Right cardiac atrium (tissue), 5 donors: ENCODE measurements at regions not wholly inside any gene's neighbourhood (a gene's known extent, or its start where the extent isn't known, plus 50 kb on each side); places are given as distances from the start of the nearest gene placed in this dataset.
"Not testable (repeated sequence)": the region's sequence is repeated elsewhere in the genome, so short reads cannot be mapped to it uniquely, and the experiment has no call there.

Source experiments
- ATAC-seq, 2 donors: fragments of 200-7000 bp; cut with Tn5 transposase; one replicate each; pipeline versions ENCODE4 v1.8.0 to v1.9.1; 2020; ENCODE audit warnings: moderate library complexity in 2 of 2, mild to moderate bottlenecking in 1 of 2
- DNase-seq, 3 donors: peaks; one replicate each; pipeline ENCODE4 v3.0.0-alpha.2; 2020
- H3K27ac ChIP-seq: one replicate; pipeline ENCODE4 v1.5.1; 2013; ENCODE audit warnings: mild to moderate bottlenecking, low read length, control low read depth, moderate library complexity
- H3K27me3 ChIP-seq: one replicate; pipeline ENCODE4 v1.6.1; 2013; ENCODE audit not compliant: control insufficient read depth, insufficient read depth
- H3K4me1 ChIP-seq: one replicate; pipeline ENCODE4 v1.6.1; 2013; ENCODE audit warnings: low read length; ENCODE audit not compliant: control insufficient read depth, insufficient read depth
- H3K4me3 ChIP-seq: one replicate; pipeline ENCODE4 v1.5.1; 2013; ENCODE audit warnings: low read length, control low read depth
- H3K9me3 ChIP-seq: one replicate; pipeline ENCODE4 v1.6.1; 2013; ENCODE audit warnings: low read length; ENCODE audit not compliant: control insufficient read depth
- WGBS: extraction: QIAGEN DNeasy Blood & Tissue Kit; methylation state at CpG from one replicate; pipeline ENCODE4 v1.1.7; 2013; 5-methylcytosine and 5-hydroxymethylcytosine counted together
- intact Hi-C, 4 donors: fragments of 100-400 bp; cut with DNase I; formaldehyde crosslinking; loops; one replicate each; pipeline versions ENCODE4 v1.11.0 to v1.14.0; 2022 to 2023
- donor health status: healthy with polysubstance abuse.
- donor health status: DM: no; HTN: yes; CAD: no.
- donor health status: DM: no; HTN: no; CAD: no.
- donor health status: DM: no; HTN: yes; CAD: no; lungs with severe emphysema.
- donor health status: DM: yes; HTN: yes; CAD: no.

DNA sequence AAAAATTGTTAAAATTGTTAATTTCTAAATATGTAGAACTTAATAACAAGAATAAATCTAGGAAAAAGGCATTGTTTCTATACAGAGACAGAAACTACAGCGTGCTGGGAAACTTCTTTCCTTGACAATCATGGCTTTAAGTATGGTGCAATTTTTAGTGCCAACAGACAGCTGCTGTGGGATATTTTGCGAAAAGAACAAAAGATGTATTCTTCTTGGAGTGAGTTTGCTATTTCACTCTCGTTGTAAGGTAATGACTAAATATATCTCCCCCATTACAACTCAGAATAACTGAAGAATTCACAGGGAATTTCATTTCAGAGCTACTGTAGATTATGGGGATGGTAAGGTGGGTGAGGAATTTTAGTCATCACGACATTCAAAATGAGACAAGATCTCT lies 2055.0 kb upstream of the ACO1 start:
- WGBS: 44% methylated on average over 4 of the region's 4 CpGs
- H3K27me3 ChIP-seq: no peaks in the 10 kb centered on the region
- no peak overlapping the region for H3K27ac ChIP-seq
- no peaks in the 10 kb centered on the region for H3K4me1 ChIP-seq
- H3K4me3 ChIP-seq: no peak overlapping the region
- intact Hi-C loops: no loop called here
- no peaks in the 10 kb centered on the region for H3K9me3 ChIP-seq
- ATAC-seq (no peak), DNase-seq (no peak)

GRCh38 chr9:30348904-30349303 lies 2035.5 kb upstream of the ACO1 start:
- DNase-seq: peak in 1 of 3 donors; percentile 5

GRCh38 chr9:30349526-30350513 lies 2034.6 kb upstream of the ACO1 start:
- Histone ChIP-seq H3K9me3 (no peaks in the 10 kb centered on the region), H3K4me3 (no peak overlapping the region), H3K27me3 (no peaks in the 10 kb centered on the region), H3K4me1 (no peaks in the 10 kb centered on the region), H3K27ac (no peak overlapping the region)
- peak in 1 of 3 donors; percentile 12 for DNase-seq
- ATAC-seq: no peak
- 88% methylated on average over 19 of the region's 19 CpGs for WGBS
- intact Hi-C loops: no loop called here

More at GRCh38 chr9:30348904-30349303, 2035.5 kb upstream of the ACO1 start:
- H3K27ac ChIP-seq: no peak overlapping the region
- ATAC-seq: no peak
- H3K9me3 ChIP-seq: no peaks in the 10 kb centered on the region
- 94% methylated on average over 15 of the region's 15 CpGs for whole genome bisulfite sequencing
- H3K4me3 ChIP-seq: no peak overlapping the region
- H3K27me3 ChIP-seq: no peaks in the 10 kb centered on the region
- intact Hi-C loops: no loop called here
- no peaks in the 10 kb centered on the region for H3K4me1 ChIP-seq

DNA sequence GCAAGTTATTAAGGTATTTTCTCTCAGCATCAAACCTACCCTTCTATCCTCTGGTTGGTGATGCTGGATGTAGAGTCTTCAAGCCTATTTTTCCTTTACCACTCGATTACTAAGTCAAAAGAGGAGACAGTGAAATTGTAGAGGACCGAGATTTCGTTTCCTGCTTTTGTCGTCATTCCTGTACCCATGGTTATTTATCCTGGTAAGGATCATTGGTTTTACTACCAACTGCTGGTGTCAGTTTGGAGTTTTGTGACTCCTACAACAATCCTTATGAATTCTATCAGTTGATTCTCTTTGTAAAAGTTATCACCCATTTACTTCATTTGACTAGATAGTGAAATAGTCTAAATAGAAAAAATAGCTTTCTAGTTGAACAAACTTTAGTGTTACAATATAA lies 2028.2 kb upstream of the ACO1 start:
- no peak overlapping the region for H3K27ac ChIP-seq
- no peak overlapping the region for H3K4me3 ChIP-seq
- ATAC-seq (no peak), DNase-seq (no peak)
- no peaks in the 10 kb centered on the region for H3K4me1 ChIP-seq
- WGBS: 83% methylated on average over 4 of the region's 4 CpGs
- H3K9me3 ChIP-seq: no peaks in the 10 kb centered on the region
- H3K27me3 ChIP-seq: no peaks in the 10 kb centered on the region
- intact Hi-C loops: no loop called here

- no peak overlapping the region for H3K27ac ChIP-seq
- H3K4me3 ChIP-seq: no peak overlapping the region
- ATAC-seq (no peak), DNase-seq (no peak)
- H3K9me3 ChIP-seq: no peaks in the 10 kb centered on the region
- intact Hi-C loops: no loop called here
- H3K4me1 ChIP-seq: no peaks in the 10 kb centered on the region
- H3K27me3 ChIP-seq: no peaks in the 10 kb centered on the region
Measured at GRCh38 chr9:30362373-30362772, 2022.1 kb upstream of the ACO1 start.

DNA sequence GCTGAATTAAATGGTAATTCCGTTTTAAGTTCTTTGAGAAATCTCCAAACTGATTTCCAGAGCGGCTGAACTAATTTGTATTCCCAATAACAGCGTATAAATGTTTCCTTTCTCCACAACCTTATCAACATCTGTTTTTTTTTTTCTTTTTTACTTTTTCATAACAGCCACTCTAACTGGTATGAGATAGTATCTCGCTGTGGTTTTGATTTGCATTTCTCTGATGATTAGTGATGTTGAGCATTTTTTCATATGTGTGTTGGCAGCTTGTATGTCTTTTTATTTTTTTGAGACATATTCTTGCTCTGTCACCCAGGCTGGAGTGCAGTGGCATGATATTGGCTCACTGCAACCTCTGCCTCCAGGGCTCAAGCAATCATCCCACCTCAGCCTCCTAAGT lies 2018.3 kb upstream of the ACO1 start:
- H3K9me3 ChIP-seq, H3K4me3 ChIP-seq, H3K27ac ChIP-seq, intact Hi-C loops, ATAC-seq, H3K27me3 ChIP-seq, DNase-seq, H3K4me1 ChIP-seq: not testable (repeated sequence)
- 85% methylated on average over 4 of the region's 4 CpGs for WGBS

GRCh38 chr9:30382271-30382670 lies 2002.2 kb upstream of the ACO1 start:
- intact Hi-C loops: no loop called here
- no peak for DNase-seq
- Histone ChIP-seq H3K4me1 (no peaks in the 10 kb centered on the region), H3K27ac (no peak overlapping the region), H3K9me3 (no peaks in the 10 kb centered on the region), H3K27me3 (no peaks in the 10 kb centered on the region), H3K4me3 (no peak overlapping the region)
- WGBS: 53% methylated on average over 2 of the region's 2 CpGs
- no peak for ATAC-seq

- no peaks in the 10 kb centered on the region for H3K4me1 ChIP-seq
- DNase-seq: no peak
- no peak overlapping the region for H3K4me3 ChIP-seq
- intact Hi-C loops: no loop called here
- H3K27me3 ChIP-seq: no peaks in the 10 kb centered on the region
- H3K9me3 ChIP-seq: no peaks in the 10 kb centered on the region
- no peak overlapping the region for H3K27ac ChIP-seq
- WGBS: 65% methylated on average over 3 of the region's 3 CpGs
- no peak for ATAC-seq
Measured at GRCh38 chr9:30410273-30410672, 1974.2 kb upstream of the ACO1 start.

GRCh38 chr9:30411571-30411970 lies 1972.9 kb upstream of the ACO1 start:
- DNase-seq (peak in 1 of 3 donors; percentile 32), ATAC-seq (no peak)
- Histone ChIP-seq H3K27ac (no peak overlapping the region), H3K4me1 (no peaks in the 10 kb centered on the region), H3K4me3 (no peak overlapping the region), H3K9me3 (no peaks in the 10 kb centered on the region), H3K27me3 (no peaks in the 10 kb centered on the region)
- intact Hi-C loops: no loop called here
- WGBS: 63% methylated on average over 5 of the region's 5 CpGs

- H3K4me1 ChIP-seq: no peaks in the 10 kb centered on the region
- intact Hi-C loops: no loop called here
- no peaks in the 10 kb centered on the region for H3K27me3 ChIP-seq
- 30% methylated on average over 2 of the region's 2 CpGs for WGBS
- no peak for ATAC-seq
- H3K27ac ChIP-seq: no peak overlapping the region
- H3K4me3 ChIP-seq: no peak overlapping the region
- H3K9me3 ChIP-seq: no peaks in the 10 kb centered on the region
- no peak for DNase-seq
Measured at GRCh38 chr9:30459156-30459555, 1925.3 kb upstream of the ACO1 start.

DNA sequence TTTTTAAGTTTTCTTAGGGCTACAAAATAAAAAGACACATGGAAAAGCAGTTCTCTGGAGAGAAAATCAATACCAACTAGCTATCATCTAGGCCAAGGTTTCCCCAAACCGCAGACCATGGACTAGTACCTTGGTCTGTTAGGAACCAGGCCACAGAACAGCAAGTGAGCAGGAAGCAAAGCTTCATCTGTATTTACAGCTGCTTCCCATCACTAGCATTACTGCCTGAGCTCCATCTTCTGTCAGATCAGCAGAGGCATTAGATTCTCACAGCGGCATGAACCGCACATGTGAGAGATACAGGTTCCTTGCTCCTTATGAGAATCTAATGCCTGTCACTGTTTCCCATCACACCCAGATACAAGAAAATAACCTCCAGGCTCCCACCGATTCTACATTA lies 1907.6 kb upstream of the ACO1 start:
- no peak for ATAC-seq
- WGBS: 71% methylated on average over 4 of the region's 4 CpGs

More for the DNA sequence above, 1907.6 kb upstream of the ACO1 start:
- DNase-seq: no peak
- Histone ChIP-seq H3K4me1 (no peaks in the 10 kb centered on the region), H3K27ac (no peak overlapping the region), H3K27me3 (no peaks in the 10 kb centered on the region), H3K4me3 (no peak overlapping the region), H3K9me3 (no peaks in the 10 kb centered on the region)
- intact Hi-C loops: no loop called here
